ENCODE measurements at regions not wholly inside any gene's neighbourhood (a gene's known extent, or its start where the extent isn't known, plus 50 kb on each side); places are given as distances from the start of the nearest gene placed in this dataset.
"Not testable (repeated sequence)": the region's sequence is repeated elsewhere in the genome, so short reads cannot be mapped to it uniquely, and the experiment has no call there.

DNA sequence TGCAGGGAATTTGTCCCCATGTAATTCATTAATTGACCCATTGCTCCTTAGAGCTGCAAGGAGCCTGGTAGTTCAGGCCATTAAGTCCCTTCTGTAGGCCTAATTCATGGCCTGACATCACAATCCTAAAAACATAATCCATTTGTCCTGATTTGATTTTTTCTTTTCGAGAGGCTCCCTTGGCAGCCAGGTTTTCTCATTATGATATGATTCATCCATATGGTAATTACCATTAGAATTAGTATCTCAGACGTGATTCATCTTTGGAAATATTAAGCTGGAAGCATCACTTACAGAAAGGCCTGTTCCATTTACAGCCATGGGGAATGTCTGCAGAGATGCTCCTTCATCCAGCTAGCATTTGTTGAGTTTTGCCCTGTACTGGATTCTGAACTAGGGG is 128.5 kb downstream of the PLCE1 start:
- H3K9me3 Mint-ChIP-seq (ENCODE audit: unreplicated experiment), result peaks cover 2% of the 10 kb centered on the region
- H2AFZ ChIP-seq (ENCODE audit: low read depth, low read length), result no peak overlapping the region
- H3K79me2 ChIP-seq (ENCODE audit: insufficient read depth, low read length), result no peaks in the 10 kb centered on the region
- H3K36me3 Mint-ChIP-seq (ENCODE audit: low read depth, unreplicated experiment), result no peaks in the 10 kb centered on the region
- H3K4me1 Mint-ChIP-seq (ENCODE audit: low read depth, unreplicated experiment), result peaks cover 31% of the 10 kb centered on the region
- H3K9ac ChIP-seq (ENCODE audit: low read length), result no peak overlapping the region
- peak overlapping the region; percentile 66 for H3K4me2 ChIP-seq (ENCODE audit: low read length)
- FAIRE-seq (no peak), DNase-seq (ENCODE audit: low read depth) (peak; percentile 33)
- H3K4me1 ChIP-seq (ENCODE audit: insufficient read depth, low read length), result peaks cover 28% of the 10 kb centered on the region
- H3K4me3 ChIP-seq (ENCODE audit: insufficient read depth, low read depth, low read length), result no peak overlapping the region
- TF ChIP-seq, protein P1, sequence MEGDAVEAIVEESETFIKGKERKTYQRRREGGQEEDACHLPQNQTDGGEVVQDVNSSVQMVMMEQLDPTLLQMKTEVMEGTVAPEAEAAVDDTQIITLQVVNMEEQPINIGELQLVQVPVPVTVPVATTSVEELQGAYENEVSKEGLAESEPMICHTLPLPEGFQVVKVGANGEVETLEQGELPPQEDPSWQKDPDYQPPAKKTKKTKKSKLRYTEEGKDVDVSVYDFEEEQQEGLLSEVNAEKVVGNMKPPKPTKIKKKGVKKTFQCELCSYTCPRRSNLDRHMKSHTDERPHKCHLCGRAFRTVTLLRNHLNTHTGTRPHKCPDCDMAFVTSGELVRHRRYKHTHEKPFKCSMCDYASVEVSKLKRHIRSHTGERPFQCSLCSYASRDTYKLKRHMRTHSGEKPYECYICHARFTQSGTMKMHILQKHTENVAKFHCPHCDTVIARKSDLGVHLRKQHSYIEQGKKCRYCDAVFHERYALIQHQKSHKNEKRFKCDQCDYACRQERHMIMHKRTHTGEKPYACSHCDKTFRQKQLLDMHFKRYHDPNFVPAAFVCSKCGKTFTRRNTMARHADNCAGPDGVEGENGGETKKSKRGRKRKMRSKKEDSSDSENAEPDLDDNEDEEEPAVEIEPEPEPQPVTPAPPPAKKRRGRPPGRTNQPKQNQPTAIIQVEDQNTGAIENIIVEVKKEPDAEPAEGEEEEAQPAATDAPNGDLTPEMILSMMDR (IDR thresholded peaks at IDR 0.05; ENCODE audit: insufficient read depth, low read depth, low read length), result no peak
- H3K27ac ChIP-seq (ENCODE audit: low read depth, low read length), result no peak overlapping the region
- no peaks in the 10 kb centered on the region for H3K9me3 ChIP-seq (ENCODE audit: insufficient read depth, low read depth, low read length)
- no peak overlapping the region for H3K27ac Mint-ChIP-seq (ENCODE audit: unreplicated experiment)
- H3K27me3 Mint-ChIP-seq (ENCODE audit: low read depth, unreplicated experiment), result no peaks in the 10 kb centered on the region
- no peaks in the 10 kb centered on the region for H4K20me1 ChIP-seq (ENCODE audit: insufficient read depth, low read length)
- no peaks in the 10 kb centered on the region for H3K27me3 ChIP-seq (ENCODE audit: insufficient read depth, low read length)
- no peak overlapping the region for H3K4me3 Mint-ChIP-seq (ENCODE audit: unreplicated experiment)
- H3K36me3 ChIP-seq (ENCODE audit: insufficient read depth, low read length), result no peaks in the 10 kb centered on the region

DNA sequence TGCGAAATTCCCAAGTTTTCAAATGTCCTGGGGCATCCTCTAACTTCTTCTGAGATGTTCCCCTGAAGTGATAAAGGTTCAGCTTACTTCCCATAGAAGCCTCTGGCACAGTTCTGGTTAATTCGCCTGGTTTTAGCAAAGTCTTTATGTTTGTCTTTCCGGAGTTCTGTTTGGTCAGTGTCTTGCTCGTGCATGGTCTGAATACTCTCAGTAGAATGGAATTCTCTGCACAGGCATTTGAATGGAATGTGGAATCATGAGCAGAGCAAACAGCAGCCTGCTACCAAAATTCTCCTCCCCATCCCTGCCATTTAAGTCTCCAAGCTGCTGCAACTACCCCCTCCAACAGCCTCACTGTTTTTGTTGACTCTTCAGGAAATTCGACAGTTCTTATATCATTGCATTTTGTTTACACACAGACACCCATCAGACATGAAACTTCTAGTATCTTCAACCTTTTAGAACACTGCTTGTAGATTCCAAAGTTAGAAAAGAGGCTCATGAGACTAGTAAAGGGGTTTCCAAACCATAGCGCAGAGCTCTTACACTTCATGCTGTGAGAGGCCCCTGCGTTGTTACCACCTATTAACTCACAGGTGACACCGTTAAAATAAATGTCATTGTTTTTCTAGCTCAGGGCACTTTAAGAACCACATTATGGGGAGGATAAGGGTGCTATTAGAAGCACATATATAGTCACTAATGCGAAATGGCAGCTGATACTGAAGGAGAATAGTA is 129.7 kb downstream of the PLCE1 start:
- H3K4me3 ChIP-seq (ENCODE audit: insufficient read depth, low read depth, low read length), result no peak overlapping the region
- Mint-ChIP-seq H3K9me3 (ENCODE audit: unreplicated experiment) (peaks cover 2% of the 10 kb centered on the region), H3K4me1 (ENCODE audit: low read depth, unreplicated experiment) (peaks cover 31% of the 10 kb centered on the region), H3K36me3 (ENCODE audit: low read depth, unreplicated experiment) (no peaks in the 10 kb centered on the region), H3K27me3 (ENCODE audit: low read depth, unreplicated experiment) (no peaks in the 10 kb centered on the region), H3K27ac (ENCODE audit: unreplicated experiment) (peak overlapping the region; percentile 72), H3K4me3 (ENCODE audit: unreplicated experiment) (peak overlapping the region; percentile 11)
- H3K4me2 ChIP-seq (ENCODE audit: low read length), result peak overlapping the region; percentile 66
- no peaks in the 10 kb centered on the region for H3K79me2 ChIP-seq (ENCODE audit: insufficient read depth, low read length)
- H2AFZ ChIP-seq (ENCODE audit: low read depth, low read length), result no peak overlapping the region
- no peaks in the 10 kb centered on the region for H3K9me3 ChIP-seq (ENCODE audit: insufficient read depth, low read depth, low read length)
- H3K4me1 ChIP-seq (ENCODE audit: insufficient read depth, low read length), result peaks cover 28% of the 10 kb centered on the region
- peak overlapping the region; percentile 64 for H3K27ac ChIP-seq (ENCODE audit: low read depth, low read length)
- peak; percentile 87 for DNase-seq (ENCODE audit: low read depth)
- no peaks in the 10 kb centered on the region for H3K36me3 ChIP-seq (ENCODE audit: insufficient read depth, low read length)
- FAIRE-seq, result peak; percentile 98
- H4K20me1 ChIP-seq (ENCODE audit: insufficient read depth, low read length), result no peaks in the 10 kb centered on the region
- no peaks in the 10 kb centered on the region for H3K27me3 ChIP-seq (ENCODE audit: insufficient read depth, low read length)
- peak overlapping the region; percentile 30 for H3K9ac ChIP-seq (ENCODE audit: low read length)
- no peak for TF ChIP-seq EZH2 (IDR thresholded peaks at IDR 0.05; ENCODE audit: insufficient read depth, low read length)
- TF ChIP-seq, protein P1 (IDR thresholded peaks at IDR 0.05; ENCODE audit: insufficient read depth, low read depth, low read length), result no peak

DNA sequence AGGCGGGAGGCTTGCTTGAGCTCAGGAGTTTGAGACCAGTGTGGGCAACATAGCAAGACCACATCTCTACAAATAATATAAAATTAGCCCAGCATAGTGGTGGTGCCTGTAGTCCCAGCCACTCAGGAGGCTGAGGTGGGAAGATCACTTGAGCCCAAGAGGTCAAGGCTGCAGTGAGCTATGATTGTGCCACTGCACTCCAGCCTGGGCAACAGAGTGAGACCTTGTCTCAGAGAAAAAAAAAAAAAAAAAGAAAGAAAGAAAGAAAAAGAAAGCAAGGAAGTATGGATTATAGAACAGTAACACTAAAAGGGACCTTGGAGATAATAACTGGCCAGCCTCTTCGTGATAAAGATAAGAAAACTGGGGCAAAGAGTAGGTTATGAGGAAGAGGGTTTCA is 130.4 kb downstream of the PLCE1 start:
- peaks cover 33% of the 10 kb centered on the region for H3K4me1 Mint-ChIP-seq (ENCODE audit: low read depth, unreplicated experiment)
- FAIRE-seq; DNase-seq (ENCODE audit: low read depth); H3K9ac ChIP-seq (ENCODE audit: low read length); H3K27me3 Mint-ChIP-seq (ENCODE audit: low read depth, unreplicated experiment); H3K9me3 ChIP-seq (ENCODE audit: insufficient read depth, low read depth, low read length); H2AFZ ChIP-seq (ENCODE audit: low read depth, low read length); H3K4me3 Mint-ChIP-seq (ENCODE audit: unreplicated experiment); H3K27me3 ChIP-seq (ENCODE audit: insufficient read depth, low read length); H3K36me3 ChIP-seq (ENCODE audit: insufficient read depth, low read length); H3K4me2 ChIP-seq (ENCODE audit: low read length); H3K4me3 ChIP-seq (ENCODE audit: insufficient read depth, low read depth, low read length); H3K9me3 Mint-ChIP-seq (ENCODE audit: unreplicated experiment); H3K36me3 Mint-ChIP-seq (ENCODE audit: low read depth, unreplicated experiment); H3K27ac ChIP-seq (ENCODE audit: low read depth, low read length); H4K20me1 ChIP-seq (ENCODE audit: insufficient read depth, low read length); H3K79me2 ChIP-seq (ENCODE audit: insufficient read depth, low read length): not testable (repeated sequence)
- peaks cover 28% of the 10 kb centered on the region for H3K4me1 ChIP-seq (ENCODE audit: insufficient read depth, low read length)
- peak overlapping the region; percentile 72 for H3K27ac Mint-ChIP-seq (ENCODE audit: unreplicated experiment)

DNA sequence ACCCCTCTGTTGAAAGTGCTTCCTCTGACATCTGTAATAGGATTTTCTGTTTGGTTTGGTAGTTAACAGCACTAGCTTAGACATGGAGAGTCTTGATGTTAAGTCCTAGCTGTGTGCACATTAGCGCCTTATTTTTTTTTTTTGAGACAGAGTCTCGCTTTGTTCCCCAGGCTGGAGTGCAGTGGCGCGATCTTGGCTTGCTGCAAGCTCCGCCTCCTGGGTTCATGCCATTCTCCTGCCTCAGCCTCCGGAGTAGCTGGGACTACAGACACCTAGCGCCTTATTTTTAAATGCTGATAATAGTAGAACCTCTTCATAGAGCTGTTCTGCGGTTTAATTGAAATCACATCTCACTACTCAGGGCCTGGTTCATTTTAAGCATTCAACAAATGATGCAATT is 131.5 kb downstream of the PLCE1 start:
- peak overlapping the region; percentile 23 for H3K27ac Mint-ChIP-seq (ENCODE audit: unreplicated experiment)
- not testable (repeated sequence) for H3K4me3 Mint-ChIP-seq (ENCODE audit: unreplicated experiment); H2AFZ ChIP-seq (ENCODE audit: low read depth, low read length)

More for the DNA sequence above, 131.5 kb downstream of the PLCE1 start:
- H3K36me3 ChIP-seq (ENCODE audit: insufficient read depth, low read length); H3K36me3 Mint-ChIP-seq (ENCODE audit: low read depth, unreplicated experiment); H3K27me3 Mint-ChIP-seq (ENCODE audit: low read depth, unreplicated experiment); H3K79me2 ChIP-seq (ENCODE audit: insufficient read depth, low read length); FAIRE-seq; H3K9me3 ChIP-seq (ENCODE audit: insufficient read depth, low read depth, low read length); H3K27me3 ChIP-seq (ENCODE audit: insufficient read depth, low read length); H3K9ac ChIP-seq (ENCODE audit: low read length); H3K9me3 Mint-ChIP-seq (ENCODE audit: unreplicated experiment); H4K20me1 ChIP-seq (ENCODE audit: insufficient read depth, low read length); DNase-seq (ENCODE audit: low read depth); H3K4me3 ChIP-seq (ENCODE audit: insufficient read depth, low read depth, low read length): not testable (repeated sequence)
- H3K4me1 Mint-ChIP-seq (ENCODE audit: low read depth, unreplicated experiment), result peaks cover 43% of the 10 kb centered on the region
- Histone ChIP-seq H3K27ac (ENCODE audit: low read depth, low read length) (peak overlapping the region; percentile 41), H3K4me2 (ENCODE audit: low read length) (peak overlapping the region; percentile 40), H3K4me1 (ENCODE audit: insufficient read depth, low read length) (peaks cover 34% of the 10 kb centered on the region)
